ENCODE measurements at regions not wholly inside any gene's neighbourhood (a gene's known extent, or its start where the extent isn't known, plus 50 kb on each side); places are given as distances from the start of the nearest gene placed in this dataset.

- no peak overlapping the region for H2AFZ ChIP-seq (ENCODE audit: low read depth, low read length, poor library complexity, severe bottlenecking)
- no peaks in the 10 kb centered on the region for H3K9me2 ChIP-seq (ENCODE audit: insufficient read depth)
- no peaks in the 10 kb centered on the region for H4K20me1 ChIP-seq (ENCODE audit: insufficient read depth)
- H3K4me1 ChIP-seq (ENCODE audit: control insufficient read depth in 1 of 2, insufficient read depth in 2 of 2, low read length in 2 of 2): no peaks in the 10 kb centered on the region
- no peak for TF ChIP-seq POLR2AphosphoS5 (IDR thresholded peaks at IDR 0.05; ENCODE audit: low read depth, low read length)
- TF ChIP-seq ATF3 (IDR thresholded peaks at IDR 0.05): no peak
- no peak for TF ChIP-seq ZBTB33 (IDR thresholded peaks at IDR 0.05; ENCODE audit: extremely low read depth, insufficient replicate concordance, low read length)
- TF ChIP-seq POLR2A (IDR thresholded peaks at IDR 0.05; ENCODE audit: borderline replicate concordance, extremely low read depth, insufficient read depth, insufficient read length): no peak
- no peak for TF ChIP-seq ZFX (IDR thresholded peaks at IDR 0.05)
- no peak for TF ChIP-seq SRF (IDR thresholded peaks at IDR 0.05; ENCODE audit: low read depth)
- TF ChIP-seq EGR1 (IDR thresholded peaks at IDR 0.05; ENCODE audit: low read depth): no peak
- TF ChIP-seq RAD21 (IDR thresholded peaks at IDR 0.05; ENCODE audit: low read depth): no peak
- no peak for TF ChIP-seq SP1 (IDR thresholded peaks at IDR 0.05; ENCODE audit: low read depth)
- no peak for TF ChIP-seq SIN3A (IDR thresholded peaks at IDR 0.05; ENCODE audit: low read depth)
- TF ChIP-seq EZH2 (IDR thresholded peaks at IDR 0.05): no peak
- TF ChIP-seq CTCF (IDR thresholded peaks at IDR 0.05 in 2 of 3, conservative IDR thresholded peaks at IDR 0.05 in 1 of 3; ENCODE audit: borderline replicate concordance in 1 of 3, insufficient read depth in 1 of 3, low read depth in 2 of 3, low read length in 2 of 3): no peak
- no peak for TF ChIP-seq TCF7L2 (IDR thresholded peaks at IDR 0.05; ENCODE audit: borderline replicate concordance, extremely low read depth, insufficient read depth, insufficient read length)
- no peak for TF ChIP-seq REST (IDR thresholded peaks at IDR 0.05; ENCODE audit: low read depth)
- TF ChIP-seq FOSL1 (IDR thresholded peaks at IDR 0.05; ENCODE audit: low read depth): no peak
- no peak for TF ChIP-seq YY1 (IDR thresholded peaks at IDR 0.05; ENCODE audit: extremely low read depth, insufficient replicate concordance, low read depth, low read length)
- no peak overlapping the region for H3K4me2 ChIP-seq (ENCODE audit: low read length)
- no TSS peak for BruUV-seq (replicated peaks)
- ATAC-seq: no peak
- H3K36me3 ChIP-seq (ENCODE audit: control insufficient read depth in 1 of 2, insufficient read depth in 2 of 2, low read length in 2 of 2): no peaks in the 10 kb centered on the region
- intact Hi-C loops (cut with micrococcal nuclease): no loop called here
- no peaks in the 10 kb centered on the region for H3K9me3 ChIP-seq (ENCODE audit: control insufficient read depth in 1 of 2, insufficient read depth in 1 of 2, low read depth in 1 of 2, low read length in 2 of 2)
- no peaks in the 10 kb centered on the region for H3K27me3 ChIP-seq (ENCODE audit: insufficient read depth, low read length)
- no peak overlapping the region for H3K9ac ChIP-seq (ENCODE audit: low read length)
- H3K4me3 ChIP-seq (replicated peaks in 1 of 2; ENCODE audit: low read depth in 1 of 2, low read length in 2 of 2): no peak overlapping the region
- CTCF ChIA-PET: interaction anchor here (0.6 kb wide), 1 partner anchor 16 kb away, joined by 3 read pairs; no protein-coding TSS in a partner anchor
- DNase-seq (ENCODE audit: low read depth, low spot score): no peak
- H3K79me2 ChIP-seq (ENCODE audit: insufficient read depth, low read length): no peaks in the 10 kb centered on the region
- RAD21 ChIA-PET (ENCODE audit: low non-redundant PET in 1 of 2, low total read pairs in 2 of 2, uncharacterized antibody in 2 of 2, unreplicated experiment in 2 of 2): no interaction called here
- no peak overlapping the region for H3K27ac ChIP-seq (ENCODE audit: low read depth, low read length)
- POLR2A ChIA-PET: no interaction called here
These were observed 114.1 kb upstream of the MYO10 start for GRCh38 chr5:17050236-17050635.
